ENCODE measurements at regions not wholly inside any gene's neighbourhood (a gene's known extent, or its start where the extent isn't known, plus 50 kb on each side); places are given as distances from the start of the nearest gene placed in this dataset.

DNA sequence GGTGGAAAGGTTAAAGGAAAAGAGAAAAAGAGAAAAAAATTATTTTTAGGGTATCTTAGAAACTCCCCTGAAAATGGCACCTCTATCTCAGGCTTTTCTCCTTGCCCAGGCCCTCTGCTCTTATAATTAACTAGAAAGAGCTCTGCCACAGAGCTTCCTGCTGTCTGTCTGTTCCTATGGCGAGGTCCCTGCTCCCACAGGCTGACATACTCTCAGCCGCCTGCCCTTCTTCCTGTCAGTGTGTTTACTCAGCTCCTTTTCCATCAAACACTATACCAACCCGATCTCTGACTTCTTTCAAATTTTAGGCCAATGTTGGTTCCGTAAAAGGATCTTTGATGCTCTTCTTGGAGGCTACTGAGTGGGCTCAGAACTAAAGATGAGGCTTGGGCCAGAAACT, 482.6 kb downstream of the DMAC1 start:
- TF ChIP-seq, protein P1, sequence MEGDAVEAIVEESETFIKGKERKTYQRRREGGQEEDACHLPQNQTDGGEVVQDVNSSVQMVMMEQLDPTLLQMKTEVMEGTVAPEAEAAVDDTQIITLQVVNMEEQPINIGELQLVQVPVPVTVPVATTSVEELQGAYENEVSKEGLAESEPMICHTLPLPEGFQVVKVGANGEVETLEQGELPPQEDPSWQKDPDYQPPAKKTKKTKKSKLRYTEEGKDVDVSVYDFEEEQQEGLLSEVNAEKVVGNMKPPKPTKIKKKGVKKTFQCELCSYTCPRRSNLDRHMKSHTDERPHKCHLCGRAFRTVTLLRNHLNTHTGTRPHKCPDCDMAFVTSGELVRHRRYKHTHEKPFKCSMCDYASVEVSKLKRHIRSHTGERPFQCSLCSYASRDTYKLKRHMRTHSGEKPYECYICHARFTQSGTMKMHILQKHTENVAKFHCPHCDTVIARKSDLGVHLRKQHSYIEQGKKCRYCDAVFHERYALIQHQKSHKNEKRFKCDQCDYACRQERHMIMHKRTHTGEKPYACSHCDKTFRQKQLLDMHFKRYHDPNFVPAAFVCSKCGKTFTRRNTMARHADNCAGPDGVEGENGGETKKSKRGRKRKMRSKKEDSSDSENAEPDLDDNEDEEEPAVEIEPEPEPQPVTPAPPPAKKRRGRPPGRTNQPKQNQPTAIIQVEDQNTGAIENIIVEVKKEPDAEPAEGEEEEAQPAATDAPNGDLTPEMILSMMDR (IDR thresholded peaks at IDR 0.05) = no peak
- no peak for TF ChIP-seq POLR2A (IDR thresholded peaks at IDR 0.05)

Data from heart left ventricle (tissue), 13 donors.